ENCODE measurements at regions not wholly inside any gene's neighbourhood (a gene's known extent, or its start where the extent isn't known, plus 50 kb on each side); places are given as distances from the start of the nearest gene placed in this dataset.
"Not testable (repeated sequence)": the region's sequence is repeated elsewhere in the genome, so short reads cannot be mapped to it uniquely, and the experiment has no call there.

DNA sequence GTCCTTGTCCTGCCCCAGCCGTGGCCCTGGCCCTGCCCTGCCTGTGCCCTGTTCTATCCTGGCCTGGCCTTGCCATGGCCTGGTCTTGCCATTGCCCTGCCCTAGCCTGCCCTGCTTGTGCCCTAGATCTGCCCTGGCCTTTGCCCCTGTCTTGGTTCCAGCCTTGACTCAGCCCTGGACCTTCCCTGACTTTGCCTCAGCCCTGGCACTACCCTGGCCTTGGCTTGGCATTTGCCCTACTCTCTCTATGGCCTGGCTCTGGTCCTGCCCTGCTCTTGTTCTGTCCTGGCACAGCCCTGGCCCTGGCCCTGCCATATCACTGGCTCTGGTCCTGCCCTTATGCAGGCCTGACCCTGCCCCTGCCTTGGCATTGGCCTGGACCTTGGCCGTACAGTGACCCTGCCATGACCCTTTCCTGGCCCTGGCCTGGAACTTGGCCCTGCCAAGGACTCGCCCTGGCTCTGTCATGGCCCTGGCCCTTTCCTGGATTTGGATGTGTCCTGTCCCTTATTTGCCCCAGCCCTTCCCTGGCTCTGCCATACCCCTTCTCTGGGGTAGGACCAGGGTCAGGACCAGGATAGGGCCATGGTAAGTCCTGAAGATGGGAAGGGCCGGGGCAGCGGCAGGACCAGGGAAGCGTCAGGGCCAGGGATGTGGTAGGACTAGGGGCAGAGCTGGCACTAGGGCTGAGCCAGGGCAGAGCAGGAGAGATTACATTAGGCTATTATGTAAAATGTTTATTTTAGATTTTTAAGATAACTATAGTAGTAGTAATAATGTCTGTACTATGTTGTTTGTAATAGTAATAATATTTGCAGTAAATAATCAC is 254.5 kb downstream of the TP53TG3F start:
- TF ChIP-seq, protein P1, sequence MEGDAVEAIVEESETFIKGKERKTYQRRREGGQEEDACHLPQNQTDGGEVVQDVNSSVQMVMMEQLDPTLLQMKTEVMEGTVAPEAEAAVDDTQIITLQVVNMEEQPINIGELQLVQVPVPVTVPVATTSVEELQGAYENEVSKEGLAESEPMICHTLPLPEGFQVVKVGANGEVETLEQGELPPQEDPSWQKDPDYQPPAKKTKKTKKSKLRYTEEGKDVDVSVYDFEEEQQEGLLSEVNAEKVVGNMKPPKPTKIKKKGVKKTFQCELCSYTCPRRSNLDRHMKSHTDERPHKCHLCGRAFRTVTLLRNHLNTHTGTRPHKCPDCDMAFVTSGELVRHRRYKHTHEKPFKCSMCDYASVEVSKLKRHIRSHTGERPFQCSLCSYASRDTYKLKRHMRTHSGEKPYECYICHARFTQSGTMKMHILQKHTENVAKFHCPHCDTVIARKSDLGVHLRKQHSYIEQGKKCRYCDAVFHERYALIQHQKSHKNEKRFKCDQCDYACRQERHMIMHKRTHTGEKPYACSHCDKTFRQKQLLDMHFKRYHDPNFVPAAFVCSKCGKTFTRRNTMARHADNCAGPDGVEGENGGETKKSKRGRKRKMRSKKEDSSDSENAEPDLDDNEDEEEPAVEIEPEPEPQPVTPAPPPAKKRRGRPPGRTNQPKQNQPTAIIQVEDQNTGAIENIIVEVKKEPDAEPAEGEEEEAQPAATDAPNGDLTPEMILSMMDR (IDR thresholded peaks at IDR 0.05), result not testable (repeated sequence)
- not testable (repeated sequence) for TF ChIP-seq POLR2A (IDR thresholded peaks at IDR 0.05)
